NT2/D1 (cell line): ENCODE measurements at regions not wholly inside any gene's neighbourhood (a gene's known extent, or its start where the extent isn't known, plus 50 kb on each side); places are given as distances from the start of the nearest gene placed in this dataset.
A peak's percentile ranks its signal among the peaks of the same experiment; 100 is the strongest.

Source experiments
- DNase-seq: peaks from one replicate; pipeline ENCODE4 v3.0.0-alpha.2; 2011; ENCODE audit warnings: low read depth, low spot score
- H3K27me3 ChIP-seq: 2 replicates; pipeline ENCODE4 v1.6.0; 2011; ENCODE audit warnings: mild to moderate bottlenecking; ENCODE audit not compliant: insufficient read length, insufficient read depth
- H3K36me3 ChIP-seq: 2 replicates; pipeline ENCODE4 v1.6.1; 2011; ENCODE audit warnings: mild to moderate bottlenecking, low read length, mixed read lengths; ENCODE audit not compliant: insufficient read depth, insufficient read length
- H3K4me1 ChIP-seq: 2 replicates; pipeline ENCODE4 v1.5.1; 2011; ENCODE audit not compliant: insufficient read depth, insufficient read length
- H3K4me3 ChIP-seq: 2 replicates; pipeline ENCODE4 v1.5.1; 2011; ENCODE audit warnings: low read depth; ENCODE audit not compliant: insufficient read length
- H3K9ac ChIP-seq: 2 replicates; pipeline ENCODE4 v1.6.0; 2011; ENCODE audit warnings: low read depth; ENCODE audit not compliant: insufficient read length
- H3K9me3 ChIP-seq: 2 replicates; pipeline ENCODE4 v1.5.1; 2011; ENCODE audit warnings: mild to moderate bottlenecking, low read length; ENCODE audit not compliant: insufficient read depth
- SUZ12 ChIP-seq: IDR thresholded peaks from 2 replicates; pipeline ENCODE4 v1.6.1; 2011; ENCODE audit not compliant: insufficient read length, insufficient read depth; ENCODE audit errors: extremely low read depth
- YY1 ChIP-seq: IDR thresholded peaks from 2 replicates; pipeline ENCODE4 v1.6.1; 2011; ENCODE audit not compliant: insufficient read length, insufficient read depth
- ZNF274 ChIP-seq: IDR thresholded peaks from 2 replicates; pipeline ENCODE4 v1.6.1; 2011; ENCODE audit warnings: mild to moderate bottlenecking, low read depth, low read length

GRCh38 chr17:77891602-77892001, 66.9 kb upstream of the TNRC6C start:
- H3K36me3 ChIP-seq, result no peaks in the 10 kb centered on the region
- H3K9ac ChIP-seq, result peak overlapping the region; percentile 46
- no peak overlapping the region for H3K4me3 ChIP-seq
- peaks cover 10% of the 10 kb centered on the region for H3K4me1 ChIP-seq
- H3K27me3 ChIP-seq, result peaks cover 34% of the 10 kb centered on the region
- no peak for TF ChIP-seq SUZ12
- TF ChIP-seq YY1, result no peak
- TF ChIP-seq ZNF274, result no peak
- no peaks in the 10 kb centered on the region for H3K9me3 ChIP-seq
- DNase-seq, result no peak

GRCh38 chr17:77892031-77892430, 66.5 kb upstream of the TNRC6C start:
- TF ChIP-seq YY1 (no peak), ZNF274 (no peak), SUZ12 (no peak)
- peaks cover 10% of the 10 kb centered on the region for H3K4me1 ChIP-seq
- H3K9ac ChIP-seq, result no peak overlapping the region
- H3K36me3 ChIP-seq, result no peaks in the 10 kb centered on the region
- DNase-seq, result no peak
- peaks cover 29% of the 10 kb centered on the region for H3K27me3 ChIP-seq
- H3K9me3 ChIP-seq, result no peaks in the 10 kb centered on the region
- no peak overlapping the region for H3K4me3 ChIP-seq

- Histone ChIP-seq H3K27me3 (peaks cover 24% of the 10 kb centered on the region), H3K36me3 (no peaks in the 10 kb centered on the region), H3K9me3 (no peaks in the 10 kb centered on the region), H3K9ac (no peak overlapping the region), H3K4me3 (no peak overlapping the region), H3K4me1 (peaks cover 10% of the 10 kb centered on the region)
- TF ChIP-seq YY1 (no peak), SUZ12 (no peak), ZNF274 (no peak)
- DNase-seq, result peak; percentile 25
Observed at GRCh38 chr17:77892469-77893143, 65.9 kb upstream of the TNRC6C start.

GRCh38 chr17:77893144-77894044, 65.1 kb upstream of the TNRC6C start:
- DNase-seq, result no peak
- Histone ChIP-seq H3K9ac (no peak overlapping the region), H3K4me1 (peaks cover 10% of the 10 kb centered on the region), H3K4me3 (no peak overlapping the region), H3K27me3 (peaks cover 16% of the 10 kb centered on the region), H3K9me3 (no peaks in the 10 kb centered on the region), H3K36me3 (no peaks in the 10 kb centered on the region)
- no peak for TF ChIP-seq SUZ12
- no peak for TF ChIP-seq YY1
- no peak for TF ChIP-seq ZNF274

- no peak for DNase-seq
- no peaks in the 10 kb centered on the region for H3K36me3 ChIP-seq
- TF ChIP-seq YY1 (no peak), ZNF274 (no peak), SUZ12 (no peak)
- H3K4me1 ChIP-seq, result peaks cover 10% of the 10 kb centered on the region
- H3K9ac ChIP-seq, result no peak overlapping the region
- no peak overlapping the region for H3K4me3 ChIP-seq
- peaks cover 6% of the 10 kb centered on the region for H3K27me3 ChIP-seq
- H3K9me3 ChIP-seq, result peaks cover 6% of the 10 kb centered on the region; the same call in 1 of the 2 replicates
Observed at GRCh38 chr17:77894126-77894956, 64.2 kb upstream of the TNRC6C start.

- no peaks in the 10 kb centered on the region for H3K27me3 ChIP-seq
- no peak overlapping the region for H3K4me3 ChIP-seq
- peaks cover under 1% of the 10 kb centered on the region for H3K4me1 ChIP-seq
- H3K36me3 ChIP-seq, result no peaks in the 10 kb centered on the region
- DNase-seq, result no peak
- TF ChIP-seq SUZ12 (no peak), ZNF274 (no peak), YY1 (no peak)
- no peak overlapping the region for H3K9ac ChIP-seq
- H3K9me3 ChIP-seq, result peaks cover 6% of the 10 kb centered on the region; the same call in 1 of the 2 replicates
Observed at GRCh38 chr17:77897741-77898301, 60.7 kb upstream of the TNRC6C start.
